ENCODE measurements at regions not wholly inside any gene's neighbourhood (a gene's known extent, or its start where the extent isn't known, plus 50 kb on each side); places are given as distances from the start of the nearest gene placed in this dataset.
"Not testable (repeated sequence)": the region's sequence is repeated elsewhere in the genome, so short reads cannot be mapped to it uniquely, and the experiment has no call there.

- no peak for ATAC-seq
- no peaks in the 10 kb centered on the region for H3K9me3 Mint-ChIP-seq (ENCODE audit: low read depth)
- no peak overlapping the region for H3K27ac Mint-ChIP-seq
- no peaks in the 10 kb centered on the region for H3K27me3 Mint-ChIP-seq
- H3K4me3 Mint-ChIP-seq, result no peak overlapping the region
- H3K4me1 Mint-ChIP-seq, result no peaks in the 10 kb centered on the region
- no peak for DNase-seq
- no peaks in the 10 kb centered on the region for H3K36me3 Mint-ChIP-seq
- CTCF ChIA-PET, result no interaction called here
Measured at GRCh38 chr6:113362301-113363047, 494.7 kb upstream of the MARCKS start.

GRCh38 chr6:113363048-113363798 lies 493.9 kb upstream of the MARCKS start:
- Mint-ChIP-seq H3K27ac (no peak overlapping the region), H3K9me3 (ENCODE audit: low read depth) (no peaks in the 10 kb centered on the region), H3K4me1 (no peaks in the 10 kb centered on the region), H3K4me3 (no peak overlapping the region), H3K27me3 (no peaks in the 10 kb centered on the region), H3K36me3 (no peaks in the 10 kb centered on the region)
- ATAC-seq, result no peak
- DNase-seq, result no peak
- CTCF ChIA-PET, result no interaction called here

- no peak overlapping the region for H3K4me3 Mint-ChIP-seq
- no peak overlapping the region for H3K27ac Mint-ChIP-seq
- no peak for DNase-seq
- H3K9me3 Mint-ChIP-seq (ENCODE audit: low read depth), result no peaks in the 10 kb centered on the region
- ATAC-seq, result no peak
- H3K36me3 Mint-ChIP-seq, result no peaks in the 10 kb centered on the region
- CTCF ChIA-PET, result no interaction called here
- H3K4me1 Mint-ChIP-seq, result no peaks in the 10 kb centered on the region
- no peaks in the 10 kb centered on the region for H3K27me3 Mint-ChIP-seq
Measured at GRCh38 chr6:113363866-113364265, 493.3 kb upstream of the MARCKS start.

- Mint-ChIP-seq H3K4me3 (no peak overlapping the region), H3K4me1 (no peaks in the 10 kb centered on the region), H3K36me3 (no peaks in the 10 kb centered on the region)
Measured at GRCh38 chr6:113364766-113365165, 492.4 kb upstream of the MARCKS start.

GRCh38 chr6:113365191-113365590 lies 492.0 kb upstream of the MARCKS start:
- no peaks in the 10 kb centered on the region for H3K36me3 Mint-ChIP-seq
- no peak for DNase-seq
- H3K4me3 Mint-ChIP-seq, result no peak overlapping the region
- no peaks in the 10 kb centered on the region for H3K27me3 Mint-ChIP-seq
- no peak overlapping the region for H3K27ac Mint-ChIP-seq
- no peaks in the 10 kb centered on the region for H3K9me3 Mint-ChIP-seq (ENCODE audit: low read depth)
- no peaks in the 10 kb centered on the region for H3K4me1 Mint-ChIP-seq
- no peak for ATAC-seq
- CTCF ChIA-PET, result no interaction called here

More at GRCh38 chr6:113364766-113365165, 492.4 kb upstream of the MARCKS start:
- CTCF ChIA-PET, result no interaction called here
- H3K27ac Mint-ChIP-seq, result no peak overlapping the region
- no peaks in the 10 kb centered on the region for H3K9me3 Mint-ChIP-seq (ENCODE audit: low read depth)
- ATAC-seq (no peak), DNase-seq (no peak)
- no peaks in the 10 kb centered on the region for H3K27me3 Mint-ChIP-seq

GRCh38 chr6:113366505-113366904 lies 490.6 kb upstream of the MARCKS start:
- Mint-ChIP-seq H3K9me3 (ENCODE audit: low read depth) (no peaks in the 10 kb centered on the region), H3K27me3 (no peaks in the 10 kb centered on the region), H3K4me3 (no peak overlapping the region), H3K27ac (no peak overlapping the region), H3K4me1 (no peaks in the 10 kb centered on the region), H3K36me3 (no peaks in the 10 kb centered on the region)
- ATAC-seq (no peak), DNase-seq (no peak)
- CTCF ChIA-PET, result no interaction called here

GRCh38 chr6:113370508-113371502 lies 486.3 kb upstream of the MARCKS start:
- no peak for ATAC-seq
- Mint-ChIP-seq H3K4me3 (no peak overlapping the region), H3K27me3 (no peaks in the 10 kb centered on the region), H3K4me1 (no peaks in the 10 kb centered on the region), H3K9me3 (ENCODE audit: low read depth) (no peaks in the 10 kb centered on the region), H3K36me3 (no peaks in the 10 kb centered on the region), H3K27ac (no peak overlapping the region)
- no peak for DNase-seq
- CTCF ChIA-PET, result no interaction called here

GRCh38 chr6:113375466-113375865 lies 481.7 kb upstream of the MARCKS start:
- CTCF ChIA-PET; H3K27ac Mint-ChIP-seq; ATAC-seq; DNase-seq; H3K4me1 Mint-ChIP-seq; H3K9me3 Mint-ChIP-seq (ENCODE audit: low read depth); H3K4me3 Mint-ChIP-seq; H3K27me3 Mint-ChIP-seq; H3K36me3 Mint-ChIP-seq: not testable (repeated sequence)

GRCh38 chr6:113375950-113376846 lies 480.9 kb upstream of the MARCKS start:
- H3K4me1 Mint-ChIP-seq, result no peaks in the 10 kb centered on the region
- no peak for ATAC-seq
- CTCF ChIA-PET, result no interaction called here
- H3K27ac Mint-ChIP-seq, result no peak overlapping the region
- H3K36me3 Mint-ChIP-seq, result no peaks in the 10 kb centered on the region
- DNase-seq, result no peak
- no peaks in the 10 kb centered on the region for H3K9me3 Mint-ChIP-seq (ENCODE audit: low read depth)
- H3K4me3 Mint-ChIP-seq, result no peak overlapping the region
- H3K27me3 Mint-ChIP-seq, result no peaks in the 10 kb centered on the region

GRCh38 chr6:113376847-113377165 lies 480.3 kb upstream of the MARCKS start:
- Mint-ChIP-seq H3K27ac (no peak overlapping the region), H3K4me3 (no peak overlapping the region), H3K36me3 (no peaks in the 10 kb centered on the region), H3K9me3 (ENCODE audit: low read depth) (no peaks in the 10 kb centered on the region), H3K27me3 (no peaks in the 10 kb centered on the region), H3K4me1 (no peaks in the 10 kb centered on the region)
- CTCF ChIA-PET, result no interaction called here
- DNase-seq (no peak), ATAC-seq (no peak)

- no peak for ATAC-seq
- Mint-ChIP-seq H3K4me3 (no peak overlapping the region), H3K27ac (no peak overlapping the region), H3K27me3 (no peaks in the 10 kb centered on the region), H3K4me1 (no peaks in the 10 kb centered on the region), H3K36me3 (no peaks in the 10 kb centered on the region), H3K9me3 (ENCODE audit: low read depth) (no peaks in the 10 kb centered on the region)
- CTCF ChIA-PET, result no interaction called here
- DNase-seq, result no peak
Measured at GRCh38 chr6:113377362-113377942, 479.7 kb upstream of the MARCKS start.

GRCh38 chr6:113380591-113380990 lies 476.6 kb upstream of the MARCKS start:
- H3K27ac Mint-ChIP-seq, result no peak overlapping the region
- no peaks in the 10 kb centered on the region for H3K36me3 Mint-ChIP-seq
- H3K27me3 Mint-ChIP-seq, result no peaks in the 10 kb centered on the region
- no peaks in the 10 kb centered on the region for H3K4me1 Mint-ChIP-seq
- CTCF ChIA-PET, result no interaction called here
- ATAC-seq, result no peak
- no peak for DNase-seq
- H3K9me3 Mint-ChIP-seq (ENCODE audit: low read depth), result no peaks in the 10 kb centered on the region
- no peak overlapping the region for H3K4me3 Mint-ChIP-seq

GRCh38 chr6:113381232-113381631 lies 475.9 kb upstream of the MARCKS start:
- no peak for DNase-seq
- H3K27ac Mint-ChIP-seq, result no peak overlapping the region
- H3K36me3 Mint-ChIP-seq, result no peaks in the 10 kb centered on the region
- H3K27me3 Mint-ChIP-seq, result no peaks in the 10 kb centered on the region
- ATAC-seq, result no peak
- no peaks in the 10 kb centered on the region for H3K4me1 Mint-ChIP-seq
- H3K9me3 Mint-ChIP-seq (ENCODE audit: low read depth), result no peaks in the 10 kb centered on the region
- H3K4me3 Mint-ChIP-seq, result no peak overlapping the region
- CTCF ChIA-PET, result no interaction called here
